Prostate gland (tissue), 2 donors: ENCODE measurements at regions not wholly inside any gene's neighbourhood (a gene's known extent, or its start where the extent isn't known, plus 50 kb on each side); places are given as distances from the start of the nearest gene placed in this dataset.

Experiments used
- POLR2A ChIP-seq: fragments of 450-650 bp; IDR thresholded peaks from one replicate; pipeline ENCODE4 v1.6.1; 2016; ENCODE audit warnings: antibody characterized with exemption, mild to moderate bottlenecking
- POLR2AphosphoS5 ChIP-seq: sonication (generic); formaldehyde crosslinking; IDR thresholded peaks from one replicate; pipeline ENCODE4 v1.6.1; 2017; ENCODE audit warnings: antibody characterized with exemption
- TF ChIP-seq, protein P1 (sequence below), 4 experiments: fragments of 200-600 bp in 2 of 4; fragments of 450-650 bp in 2 of 4; sonication (generic) in 2 of 4; IDR thresholded peaks; 1 replicate in 3 of 4; 2 replicates in 1 of 4; pipeline ENCODE4 v1.5.1; 2016 to 2019; ENCODE audit warnings: antibody characterized with exemption in 4 of 4, mild to moderate bottlenecking in 2 of 4, moderate library complexity in 2 of 4

DNA sequence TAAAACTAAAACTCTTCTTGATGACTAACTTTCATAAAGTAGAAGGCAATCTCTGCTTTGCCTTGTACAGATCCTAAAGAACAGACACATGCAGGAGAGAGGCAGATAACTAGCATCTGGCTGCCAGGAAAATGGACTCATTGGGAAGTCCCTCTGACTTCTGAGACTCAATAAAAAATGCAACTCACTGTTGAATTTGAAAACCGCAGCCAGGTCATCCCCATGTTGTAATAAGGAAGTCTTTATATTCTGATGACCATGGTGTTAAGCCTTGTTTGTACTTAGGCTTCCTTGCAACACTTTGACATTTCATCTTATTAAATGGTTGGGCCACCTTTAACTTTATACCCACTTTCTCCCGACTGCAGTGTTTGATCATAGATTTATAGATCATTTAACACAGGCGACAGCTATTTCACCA is 375.1 kb upstream of the KCNH7 start:
- TF ChIP-seq, protein P1, sequence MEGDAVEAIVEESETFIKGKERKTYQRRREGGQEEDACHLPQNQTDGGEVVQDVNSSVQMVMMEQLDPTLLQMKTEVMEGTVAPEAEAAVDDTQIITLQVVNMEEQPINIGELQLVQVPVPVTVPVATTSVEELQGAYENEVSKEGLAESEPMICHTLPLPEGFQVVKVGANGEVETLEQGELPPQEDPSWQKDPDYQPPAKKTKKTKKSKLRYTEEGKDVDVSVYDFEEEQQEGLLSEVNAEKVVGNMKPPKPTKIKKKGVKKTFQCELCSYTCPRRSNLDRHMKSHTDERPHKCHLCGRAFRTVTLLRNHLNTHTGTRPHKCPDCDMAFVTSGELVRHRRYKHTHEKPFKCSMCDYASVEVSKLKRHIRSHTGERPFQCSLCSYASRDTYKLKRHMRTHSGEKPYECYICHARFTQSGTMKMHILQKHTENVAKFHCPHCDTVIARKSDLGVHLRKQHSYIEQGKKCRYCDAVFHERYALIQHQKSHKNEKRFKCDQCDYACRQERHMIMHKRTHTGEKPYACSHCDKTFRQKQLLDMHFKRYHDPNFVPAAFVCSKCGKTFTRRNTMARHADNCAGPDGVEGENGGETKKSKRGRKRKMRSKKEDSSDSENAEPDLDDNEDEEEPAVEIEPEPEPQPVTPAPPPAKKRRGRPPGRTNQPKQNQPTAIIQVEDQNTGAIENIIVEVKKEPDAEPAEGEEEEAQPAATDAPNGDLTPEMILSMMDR (IDR thresholded peaks at IDR 0.05), result no peak
- TF ChIP-seq POLR2AphosphoS5, result no peak
- TF ChIP-seq POLR2A, result no peak
